HK-2 (cell line): ENCODE measurements at regions not wholly inside any gene's neighbourhood (a gene's known extent, or its start where the extent isn't known, plus 50 kb on each side); places are given as distances from the start of the nearest gene placed in this dataset.
A peak's percentile ranks its signal among the peaks of the same experiment; 100 is the strongest.

ENCODE experiments used
- DNase-seq: peaks from one replicate; pipeline ENCODE4 v3.0.0-alpha.2; 2018; ENCODE audit not compliant: unreplicated experiment

- no peak for DNase-seq
These were observed 65.0 kb downstream of the CBLN1 start for GRCh38 chr16:49216593-49216992.

DNA sequence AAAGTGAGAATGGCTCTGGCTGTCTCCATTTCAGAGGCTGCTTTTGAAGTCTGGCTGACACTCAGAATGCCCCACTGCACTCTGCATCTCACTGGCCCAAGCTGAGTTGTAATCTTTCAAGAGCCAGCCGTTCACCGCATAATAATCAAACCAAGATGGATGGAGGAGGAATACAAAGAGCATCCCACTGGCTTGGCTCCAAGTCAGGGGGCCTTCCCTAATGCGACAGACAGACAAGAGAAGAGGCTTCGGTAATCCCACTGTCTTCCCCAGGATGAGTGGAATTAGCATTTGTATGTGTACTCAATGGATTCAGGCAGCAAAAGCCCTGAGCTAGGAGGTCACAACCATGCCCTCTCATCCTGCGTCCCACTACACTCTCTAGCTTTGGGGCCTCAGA is 68.0 kb downstream of the CBLN1 start:
- DNase-seq: no peak

- no peak for DNase-seq
These were observed 77.4 kb downstream of the CBLN1 start for GRCh38 chr16:49204191-49204590.

GRCh38 chr16:49203361-49203760 is 78.3 kb downstream of the CBLN1 start:
- no peak for DNase-seq

- DNase-seq: no peak
These were observed 80.5 kb downstream of the CBLN1 start for GRCh38 chr16:49201118-49201517.

- no peak for DNase-seq
These were observed 81.3 kb downstream of the CBLN1 start for GRCh38 chr16:49200223-49200820.

DNA sequence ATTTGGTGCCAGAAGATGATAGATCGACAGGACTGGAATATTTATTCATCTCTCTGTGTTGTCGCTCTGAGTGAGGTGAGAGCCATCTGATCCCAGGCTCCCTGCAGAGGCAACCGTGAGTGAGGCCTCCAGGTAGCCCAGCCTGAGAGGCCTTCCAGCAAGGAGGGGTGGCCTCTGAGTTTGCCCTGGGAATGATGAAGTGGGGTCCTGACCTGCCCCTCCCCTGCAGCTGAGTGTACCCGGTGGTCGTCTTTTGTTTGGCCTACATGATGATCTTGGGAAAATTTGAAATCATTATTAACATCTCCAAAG is 86.4 kb downstream of the CBLN1 start:
- no peak for DNase-seq

GRCh38 chr16:49194537-49195236 is 87.0 kb downstream of the CBLN1 start:
- DNase-seq: no peak

DNA sequence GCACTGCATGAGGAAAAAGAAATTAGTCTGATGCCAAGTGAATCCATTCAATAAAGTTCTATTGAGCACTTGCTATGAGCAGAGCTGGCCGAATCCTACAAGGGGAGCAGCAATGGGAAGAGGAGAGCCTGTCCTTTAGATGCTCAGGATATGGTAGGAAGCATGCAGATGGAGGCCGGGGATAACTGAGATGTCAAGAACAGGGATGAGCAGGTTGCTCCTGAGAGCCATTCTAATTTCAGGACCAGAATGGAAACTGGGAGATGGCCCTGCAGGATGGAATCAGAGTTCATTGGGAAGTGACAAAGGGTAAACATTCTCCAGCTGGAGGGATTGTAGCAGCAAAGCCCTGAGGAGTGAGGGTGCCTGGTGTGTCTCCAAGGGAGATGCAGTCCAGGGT is 88.0 kb downstream of the CBLN1 start:
- DNase-seq: no peak

- no peak for DNase-seq
These were observed 92.4 kb downstream of the CBLN1 start for GRCh38 chr16:49189286-49189685.

- DNase-seq: peak; percentile 8
These were observed 97.7 kb downstream of the CBLN1 start for GRCh38 chr16:49183911-49184310.

DNA sequence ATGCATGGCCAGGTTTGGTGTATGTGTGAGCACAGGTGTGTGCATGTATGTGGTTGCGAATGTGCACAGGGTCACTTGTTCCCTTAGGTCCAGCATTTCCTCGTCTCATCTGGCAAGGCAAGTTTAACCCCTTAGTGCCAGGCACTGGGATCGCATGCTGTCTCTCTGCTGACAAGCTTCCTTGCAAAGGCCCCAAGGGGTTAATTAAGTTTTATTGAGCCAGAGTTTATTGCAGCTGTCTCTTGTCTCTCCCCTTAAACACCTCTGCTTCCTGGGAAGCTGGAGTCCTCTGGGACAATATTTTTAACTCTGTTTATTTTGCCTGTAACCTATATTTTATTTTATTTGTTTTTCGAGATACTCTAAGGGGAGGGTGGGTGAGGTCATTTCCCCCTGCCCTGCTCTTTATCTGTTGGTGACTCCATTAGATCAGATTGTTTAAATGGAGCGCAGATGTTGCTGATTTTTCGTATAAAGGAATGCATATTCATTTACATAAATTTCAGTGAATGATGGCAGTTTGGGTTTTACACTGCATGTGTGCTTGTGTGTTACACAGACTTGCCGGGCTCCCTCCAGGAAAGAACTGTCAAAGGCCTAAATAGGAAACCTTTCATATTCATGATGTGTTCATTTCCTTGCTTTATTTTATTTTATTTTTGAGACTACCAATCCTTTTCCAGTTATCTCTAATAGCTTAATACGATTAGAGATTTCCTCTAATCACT is 99.7 kb downstream of the CBLN1 start:
- no peak for DNase-seq

GRCh38 chr16:49179714-49180330 is 101.8 kb downstream of the CBLN1 start:
- DNase-seq: no peak

DNA sequence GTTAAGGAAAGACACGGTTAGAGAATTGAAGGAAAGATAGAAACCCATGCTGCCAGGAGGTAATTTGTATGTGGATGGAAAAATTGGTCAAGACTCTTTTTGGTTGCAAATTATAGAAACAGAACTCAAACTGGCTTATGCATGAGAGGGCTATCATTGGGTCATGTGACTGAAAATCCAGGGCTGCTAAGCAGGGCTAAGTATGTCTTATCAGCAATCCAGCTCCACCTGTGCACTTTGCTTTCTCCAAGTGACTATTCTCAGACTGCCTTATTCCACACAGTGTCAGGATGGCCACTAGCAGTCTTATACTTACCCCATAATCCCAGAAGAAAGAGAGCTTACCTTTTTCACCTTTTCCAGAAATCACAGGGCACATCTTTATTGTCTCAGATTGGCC is 113.5 kb downstream of the CBLN1 start:
- no peak for DNase-seq

GRCh38 chr16:49165025-49165424 is 116.6 kb downstream of the CBLN1 start:
- DNase-seq: no peak

- DNase-seq: no peak
These were observed 120.4 kb downstream of the CBLN1 start for GRCh38 chr16:49161191-49161590.

DNA sequence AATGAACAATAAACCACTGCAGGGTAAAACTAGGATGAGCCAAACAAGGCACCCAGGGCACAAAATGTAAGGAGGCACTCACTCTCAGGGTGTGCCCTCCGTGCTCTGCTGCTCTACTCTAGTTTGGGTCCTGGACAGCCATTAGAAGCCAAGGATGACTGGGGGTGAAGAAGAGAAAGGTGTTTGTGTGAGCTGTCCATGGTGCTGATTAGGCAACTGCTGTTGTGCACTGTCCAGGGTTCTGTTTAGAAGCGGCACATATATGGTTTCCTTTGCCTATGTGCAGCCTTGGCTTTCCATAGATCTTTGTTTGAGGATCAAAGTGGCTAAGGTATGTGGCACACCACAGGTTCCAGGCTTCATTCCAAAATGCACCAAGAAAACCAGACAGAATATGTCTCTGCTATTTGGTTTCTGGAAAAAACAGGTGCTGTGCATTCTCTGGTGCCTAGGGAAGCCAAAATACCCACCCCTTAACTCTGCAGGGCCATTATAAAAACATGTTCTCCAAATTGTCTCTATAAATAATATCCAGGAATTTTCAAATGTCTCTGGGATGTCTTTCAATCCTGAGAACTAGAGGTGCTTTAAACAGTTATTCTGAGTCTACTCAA is 123.5 kb downstream of the CBLN1 start:
- peak; percentile 27 for DNase-seq

DNA sequence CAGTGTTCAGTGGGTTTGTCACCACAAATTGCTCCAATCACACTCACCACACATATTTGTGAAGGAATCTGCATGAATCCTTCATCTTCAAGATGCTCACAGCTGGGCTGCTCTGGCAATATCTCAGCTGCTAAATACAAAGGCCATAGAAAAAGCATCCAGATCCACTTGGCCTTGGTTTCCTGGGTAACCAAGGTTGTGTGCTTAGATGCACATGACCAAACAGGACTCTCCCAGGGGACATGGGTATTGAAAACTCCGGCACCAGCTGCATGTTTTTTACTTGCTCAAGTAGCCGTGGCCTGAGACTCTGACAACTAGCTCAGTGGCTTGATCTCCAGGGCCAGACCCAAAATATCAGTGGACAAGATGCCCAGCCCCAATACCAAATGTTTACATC is 131.3 kb downstream of the CBLN1 start:
- DNase-seq: no peak

DNA sequence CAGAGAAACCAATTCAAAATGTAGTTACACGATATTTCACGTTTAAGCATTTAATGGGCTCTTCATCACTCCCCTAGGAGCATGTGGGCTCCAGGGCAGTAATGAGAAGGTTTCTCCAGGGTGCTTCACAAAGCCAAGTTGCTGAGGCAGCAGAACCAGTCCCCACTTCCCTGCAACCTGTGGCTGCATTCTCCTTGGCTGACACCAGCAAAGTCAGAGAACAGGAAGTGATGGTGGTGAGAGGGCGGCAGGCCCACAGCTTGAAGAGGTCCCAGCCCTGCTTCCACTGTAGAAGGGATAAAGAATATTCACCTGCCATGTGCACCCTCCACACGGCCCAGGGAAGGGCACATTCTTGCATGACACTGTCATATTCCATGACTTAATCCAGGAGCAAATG is 133.2 kb downstream of the CBLN1 start:
- no peak for DNase-seq

DNA sequence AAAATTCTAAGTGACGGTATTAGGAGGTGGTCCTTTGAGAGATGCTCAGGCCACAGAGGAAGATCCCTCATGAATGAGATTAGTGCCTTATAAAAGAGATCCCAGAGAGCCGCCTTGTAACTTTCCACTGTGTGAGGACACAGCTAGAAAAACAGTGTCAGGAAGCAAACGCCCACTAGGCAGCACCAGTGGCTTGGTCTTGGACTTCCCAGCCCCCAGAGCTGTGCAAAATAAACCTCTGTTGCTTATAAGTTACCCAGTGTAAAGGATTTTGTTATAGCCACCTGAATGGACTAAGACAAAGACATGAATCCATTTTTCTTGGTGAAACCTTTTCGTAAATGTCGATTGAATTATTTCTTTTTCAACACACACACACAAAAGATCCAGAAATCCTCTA is 141.0 kb downstream of the CBLN1 start:
- no peak for DNase-seq

DNA sequence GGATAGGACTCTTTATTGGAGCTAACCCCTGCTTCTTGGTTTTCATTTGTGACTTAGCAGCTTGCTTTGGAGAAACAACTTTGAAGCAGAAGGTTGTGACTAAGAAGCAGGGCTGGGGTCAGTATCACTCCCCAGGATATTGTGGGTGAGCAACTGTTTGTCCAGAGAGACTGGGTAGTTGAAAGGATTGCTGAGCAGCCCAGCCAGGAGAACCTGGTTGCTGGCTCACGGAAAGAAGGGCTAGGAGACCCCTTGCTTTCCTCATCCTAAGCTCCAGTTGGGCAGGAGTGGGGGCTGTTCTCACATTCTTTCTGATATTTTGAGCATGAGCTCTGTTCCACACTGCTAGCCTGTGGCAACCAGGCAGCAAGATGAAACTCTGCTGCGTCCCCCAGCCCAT is 151.2 kb downstream of the CBLN1 start:
- DNase-seq: no peak

DNA sequence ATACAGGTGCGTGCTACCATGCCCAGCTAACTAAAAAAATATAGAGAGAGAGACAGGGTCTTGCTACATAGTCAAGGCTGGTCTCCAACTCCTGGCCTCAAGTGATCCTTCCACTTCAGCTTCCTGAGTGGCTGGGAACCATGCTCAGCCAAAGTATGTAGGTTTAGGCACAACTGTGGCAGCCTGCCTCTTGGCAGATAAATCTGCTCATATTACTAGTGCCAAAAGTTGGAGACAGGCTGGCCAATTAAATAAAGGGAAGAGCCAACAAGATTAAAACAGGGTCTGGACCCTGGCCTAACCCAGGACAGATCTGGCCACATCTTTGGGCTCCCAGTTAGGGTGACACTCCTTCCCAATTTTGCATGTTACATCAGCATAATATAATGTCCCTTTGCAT is 151.7 kb downstream of the CBLN1 start:
- DNase-seq: no peak

GRCh38 chr16:49128740-49129139 is 152.9 kb downstream of the CBLN1 start:
- no peak for DNase-seq
